HFF-Myc (cell line): ENCODE measurements at regions not wholly inside any gene's neighbourhood (a gene's known extent, or its start where the extent isn't known, plus 50 kb on each side); places are given as distances from the start of the nearest gene placed in this dataset.

ENCODE experiments used
- DNase-seq: peaks from one replicate; pipeline ENCODE4 v3.0.0-alpha.2; 2011; ENCODE audit warnings: low read depth; ENCODE audit errors: extremely low read depth
- H3K4me3 ChIP-seq: replicated peaks from 2 replicates; pipeline ENCODE4 v1.5.1; 2011; ENCODE audit warnings: low read depth, mild to moderate bottlenecking, control low read depth, low read length
- TF ChIP-seq, protein P1 (sequence below): IDR thresholded peaks from 2 replicates; pipeline ENCODE4 v1.5.1; 2012; ENCODE audit warnings: mild to moderate bottlenecking, low read depth, low read length, control low read depth; ENCODE audit errors: missing control alignments

DNA sequence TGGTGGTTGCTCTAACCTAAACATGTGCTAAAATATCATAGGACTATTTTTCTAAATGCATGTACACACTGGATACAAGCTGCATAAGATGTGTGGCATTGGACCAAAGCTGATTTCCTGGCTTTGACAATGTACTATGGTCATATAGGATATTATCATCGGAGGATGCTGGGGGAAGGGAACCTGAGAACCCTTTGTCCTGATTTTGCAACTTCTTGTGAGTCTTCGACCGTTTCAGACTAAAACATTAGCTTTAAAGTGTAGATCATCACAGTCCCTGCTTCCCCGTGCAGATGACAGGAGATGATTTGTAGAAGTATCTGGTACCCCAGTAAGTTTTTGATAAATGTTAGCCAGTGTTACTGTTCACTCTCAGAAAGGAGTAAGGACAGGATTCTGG is 554.7 kb downstream of the MIAT start:
- DNase-seq: no peak
- TF ChIP-seq, protein P1, sequence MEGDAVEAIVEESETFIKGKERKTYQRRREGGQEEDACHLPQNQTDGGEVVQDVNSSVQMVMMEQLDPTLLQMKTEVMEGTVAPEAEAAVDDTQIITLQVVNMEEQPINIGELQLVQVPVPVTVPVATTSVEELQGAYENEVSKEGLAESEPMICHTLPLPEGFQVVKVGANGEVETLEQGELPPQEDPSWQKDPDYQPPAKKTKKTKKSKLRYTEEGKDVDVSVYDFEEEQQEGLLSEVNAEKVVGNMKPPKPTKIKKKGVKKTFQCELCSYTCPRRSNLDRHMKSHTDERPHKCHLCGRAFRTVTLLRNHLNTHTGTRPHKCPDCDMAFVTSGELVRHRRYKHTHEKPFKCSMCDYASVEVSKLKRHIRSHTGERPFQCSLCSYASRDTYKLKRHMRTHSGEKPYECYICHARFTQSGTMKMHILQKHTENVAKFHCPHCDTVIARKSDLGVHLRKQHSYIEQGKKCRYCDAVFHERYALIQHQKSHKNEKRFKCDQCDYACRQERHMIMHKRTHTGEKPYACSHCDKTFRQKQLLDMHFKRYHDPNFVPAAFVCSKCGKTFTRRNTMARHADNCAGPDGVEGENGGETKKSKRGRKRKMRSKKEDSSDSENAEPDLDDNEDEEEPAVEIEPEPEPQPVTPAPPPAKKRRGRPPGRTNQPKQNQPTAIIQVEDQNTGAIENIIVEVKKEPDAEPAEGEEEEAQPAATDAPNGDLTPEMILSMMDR: no peak
- no peak overlapping the region for H3K4me3 ChIP-seq

DNA sequence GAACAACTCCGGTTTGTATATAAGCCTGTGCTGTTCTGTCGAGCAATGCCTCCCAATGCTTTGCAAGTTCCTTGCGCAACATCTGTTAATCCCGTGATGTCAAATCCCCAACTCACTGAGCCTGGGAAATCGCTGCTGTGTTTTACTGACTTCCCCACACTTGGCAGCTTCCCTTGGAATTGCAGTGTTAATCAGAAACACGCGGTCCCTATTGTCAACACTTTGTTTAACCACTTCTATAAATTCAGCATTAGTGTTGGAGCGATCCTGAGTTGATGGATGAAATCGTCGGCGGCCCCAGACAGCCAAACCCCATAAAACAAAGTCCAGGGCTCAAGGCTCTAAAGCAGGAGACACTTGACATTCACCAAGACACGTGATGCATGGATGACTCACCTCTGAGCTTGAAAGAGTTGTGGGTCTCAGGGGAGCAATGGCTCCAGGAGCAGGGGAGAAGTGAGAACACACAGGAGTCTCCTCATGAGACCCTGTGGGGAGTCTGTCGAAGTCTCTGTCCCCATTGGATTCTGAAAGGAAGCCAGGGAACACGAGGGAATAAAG is 555.3 kb downstream of the MIAT start:
- H3K4me3 ChIP-seq: no peak overlapping the region
- peak; percentile 96 for DNase-seq
- TF ChIP-seq, protein P1: no peak

DNA sequence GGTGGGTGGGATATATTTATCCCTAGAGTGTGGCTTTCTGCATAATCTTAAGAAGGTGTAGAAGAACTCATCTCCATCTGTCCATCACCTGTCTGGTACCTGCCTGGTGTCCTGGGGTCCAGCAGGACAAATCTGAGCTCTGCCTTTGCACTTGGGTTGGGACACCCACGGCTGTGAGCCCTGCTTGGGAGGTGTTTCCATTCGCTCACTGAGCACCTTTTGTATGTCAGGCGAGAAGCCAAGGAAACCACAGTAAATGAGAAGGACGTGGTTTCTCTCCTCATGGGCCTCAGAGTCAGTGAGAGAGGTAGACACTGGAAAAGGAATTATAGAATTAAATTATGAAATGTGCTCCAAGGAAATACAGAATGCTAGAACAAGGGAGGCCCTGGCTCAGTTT is 555.9 kb downstream of the MIAT start:
- no peak for DNase-seq
- TF ChIP-seq, protein P1: no peak
- H3K4me3 ChIP-seq: no peak overlapping the region

DNA sequence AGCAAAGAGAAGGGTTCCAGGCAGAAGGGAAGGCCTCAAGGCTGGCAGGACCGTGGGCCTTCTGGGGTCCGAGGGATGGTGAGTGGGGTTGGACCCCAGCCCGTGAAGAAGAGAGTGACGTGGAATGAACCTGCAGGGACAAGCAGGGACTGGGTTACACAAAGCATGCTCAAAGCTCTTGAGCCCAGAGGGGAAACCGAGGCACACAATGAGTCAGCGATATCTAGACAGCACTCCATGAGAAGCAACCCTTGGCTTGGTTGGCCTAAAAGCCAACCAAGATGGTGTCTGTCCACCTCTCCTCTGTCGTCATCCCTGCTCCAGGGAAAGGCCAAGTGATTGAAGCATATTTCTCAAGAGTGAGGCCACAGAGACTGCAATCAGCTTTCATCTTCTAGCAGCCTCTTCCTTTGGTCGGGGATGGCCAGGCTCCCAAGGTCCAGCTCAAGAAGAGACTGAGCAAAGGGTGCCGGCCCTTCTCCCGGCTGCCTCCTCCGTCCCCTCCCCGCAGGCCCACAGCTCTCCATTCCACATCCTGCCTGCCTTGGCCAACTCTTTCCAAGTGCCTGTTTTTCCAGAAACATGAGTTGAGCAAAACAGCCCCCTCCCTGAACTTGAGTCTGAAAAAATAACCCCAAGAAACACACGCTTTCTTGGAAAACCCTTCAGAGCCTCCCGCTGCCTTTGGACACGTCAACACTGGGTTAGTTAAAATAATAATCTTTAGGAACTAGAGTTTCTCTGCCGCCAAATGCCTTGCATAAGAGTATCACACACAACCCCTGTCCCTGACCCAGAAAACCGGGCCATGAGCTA is 556.6 kb downstream of the MIAT start:
- no peak for DNase-seq
- no peak overlapping the region for H3K4me3 ChIP-seq

DNA sequence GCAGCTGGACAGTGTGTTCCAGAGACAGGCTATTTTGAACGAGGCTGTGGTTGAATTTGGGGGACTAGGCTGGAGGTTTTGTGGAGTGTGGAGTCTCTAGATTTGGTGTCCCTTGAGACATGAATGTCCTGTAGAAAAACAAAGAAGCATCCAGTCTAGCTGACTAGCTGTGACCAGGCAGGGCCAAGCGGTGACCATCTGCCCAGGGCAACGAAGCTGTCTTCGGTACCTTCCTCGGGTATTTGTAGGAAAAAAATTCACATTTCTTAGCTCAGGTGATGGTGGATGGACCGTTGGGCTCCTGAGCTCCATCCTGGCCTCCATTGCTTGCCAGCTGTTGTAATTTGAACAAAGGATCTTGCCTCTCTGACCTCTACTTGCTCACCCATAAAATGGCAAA is 557.3 kb downstream of the MIAT start:
- DNase-seq: no peak
- TF ChIP-seq, protein P1: no peak
- no peak overlapping the region for H3K4me3 ChIP-seq

More for the DNA sequence above, 556.6 kb downstream of the MIAT start:
- TF ChIP-seq, protein P1: no peak

DNA sequence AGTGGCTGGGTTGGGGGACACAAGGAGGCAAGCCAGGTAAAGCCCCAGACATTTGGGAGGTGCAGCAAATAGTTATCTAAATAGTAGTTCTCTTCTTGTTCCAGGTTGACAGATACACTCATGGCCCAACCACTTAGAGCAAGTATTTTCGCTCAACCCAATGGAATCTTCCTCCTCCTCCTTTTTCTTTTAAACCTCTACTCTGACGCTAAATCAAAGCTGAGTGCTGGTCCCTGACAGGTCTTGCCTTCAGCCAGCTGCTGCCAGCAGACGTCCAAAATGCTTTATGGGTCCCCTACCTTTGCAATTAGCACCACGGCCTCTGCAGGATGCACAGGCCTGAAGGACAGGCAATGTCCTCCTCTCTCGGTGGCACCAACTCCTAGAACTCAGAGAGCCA is 558.5 kb downstream of the MIAT start:
- TF ChIP-seq, protein P1: no peak
- no peak for DNase-seq
- H3K4me3 ChIP-seq: no peak overlapping the region
